ENCODE measurements at regions not wholly inside any gene's neighbourhood (a gene's known extent, or its start where the extent isn't known, plus 50 kb on each side); places are given as distances from the start of the nearest gene placed in this dataset.
A peak's percentile ranks its signal among the peaks of the same experiment; 100 is the strongest.

DNA sequence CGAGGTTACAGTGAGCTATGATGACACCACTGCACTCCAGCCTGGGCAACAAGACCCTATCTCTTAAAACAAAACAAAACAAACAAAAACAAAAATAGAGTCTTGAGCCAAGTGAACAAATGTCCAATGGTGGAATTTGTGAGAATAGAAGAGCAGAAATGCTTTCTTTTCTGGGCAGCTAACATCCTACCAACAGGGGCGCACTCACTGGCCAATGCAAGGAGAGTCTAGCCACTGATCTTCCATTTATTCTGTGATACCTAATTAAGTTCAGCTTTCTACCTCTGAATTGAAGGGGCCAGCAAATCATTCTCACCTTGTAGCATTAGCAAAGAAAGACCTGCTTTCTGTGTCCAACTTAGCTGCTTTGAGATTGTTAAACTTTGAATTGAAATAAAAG lies 301.9 kb upstream of the NR2F2 start:
- Histone ChIP-seq H2AFZ (no peak overlapping the region), H3K4me1 (ENCODE audit: insufficient read depth) (no peaks in the 10 kb centered on the region), H3K9me2 (ENCODE audit: insufficient read depth) (peaks cover 6% of the 10 kb centered on the region; the same call in 1 of the 2 replicates), H3K36me3 (ENCODE audit: insufficient read depth) (no peaks in the 10 kb centered on the region), H3F3A (replicated peaks; ENCODE audit: low read depth) (no peaks in the 10 kb centered on the region), H4K20me1 (replicated peaks; ENCODE audit: insufficient read depth) (no peaks in the 10 kb centered on the region), H3K4me3 (no peak overlapping the region), H3K27me3 (ENCODE audit: insufficient read depth) (no peaks in the 10 kb centered on the region), H3K79me2 (replicated peaks; ENCODE audit: insufficient read depth) (no peaks in the 10 kb centered on the region), H3K4me2 (no peak overlapping the region), H3K27ac (ENCODE audit: low read depth) (no peak overlapping the region)
- ATAC-seq (no peak), DNase-seq (ENCODE audit: low spot score) (no peak)
- TF ChIP-seq, protein P1, sequence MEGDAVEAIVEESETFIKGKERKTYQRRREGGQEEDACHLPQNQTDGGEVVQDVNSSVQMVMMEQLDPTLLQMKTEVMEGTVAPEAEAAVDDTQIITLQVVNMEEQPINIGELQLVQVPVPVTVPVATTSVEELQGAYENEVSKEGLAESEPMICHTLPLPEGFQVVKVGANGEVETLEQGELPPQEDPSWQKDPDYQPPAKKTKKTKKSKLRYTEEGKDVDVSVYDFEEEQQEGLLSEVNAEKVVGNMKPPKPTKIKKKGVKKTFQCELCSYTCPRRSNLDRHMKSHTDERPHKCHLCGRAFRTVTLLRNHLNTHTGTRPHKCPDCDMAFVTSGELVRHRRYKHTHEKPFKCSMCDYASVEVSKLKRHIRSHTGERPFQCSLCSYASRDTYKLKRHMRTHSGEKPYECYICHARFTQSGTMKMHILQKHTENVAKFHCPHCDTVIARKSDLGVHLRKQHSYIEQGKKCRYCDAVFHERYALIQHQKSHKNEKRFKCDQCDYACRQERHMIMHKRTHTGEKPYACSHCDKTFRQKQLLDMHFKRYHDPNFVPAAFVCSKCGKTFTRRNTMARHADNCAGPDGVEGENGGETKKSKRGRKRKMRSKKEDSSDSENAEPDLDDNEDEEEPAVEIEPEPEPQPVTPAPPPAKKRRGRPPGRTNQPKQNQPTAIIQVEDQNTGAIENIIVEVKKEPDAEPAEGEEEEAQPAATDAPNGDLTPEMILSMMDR (conservative IDR thresholded peaks at IDR 0.05; ENCODE audit: low read depth in 2 of 2) = peak; percentile 11 to 39; a peak in 1 of 4 replicates
- TF ChIP-seq STAT1 (IDR thresholded peaks at IDR 0.05; ENCODE audit: unreplicated experiment) = no peak
- H3K9me3 Mint-ChIP-seq = no peaks in the 10 kb centered on the region
- no peaks in the 10 kb centered on the region for H3K27me3 Mint-ChIP-seq (ENCODE audit: insufficient read depth, low read depth, poor library complexity)
- H3K27ac Mint-ChIP-seq = no peak overlapping the region
- H3K36me3 Mint-ChIP-seq (ENCODE audit: low read depth) = no peaks in the 10 kb centered on the region
- no peak overlapping the region for H3K4me3 Mint-ChIP-seq
- H3K4me1 Mint-ChIP-seq = no peaks in the 10 kb centered on the region

DNA sequence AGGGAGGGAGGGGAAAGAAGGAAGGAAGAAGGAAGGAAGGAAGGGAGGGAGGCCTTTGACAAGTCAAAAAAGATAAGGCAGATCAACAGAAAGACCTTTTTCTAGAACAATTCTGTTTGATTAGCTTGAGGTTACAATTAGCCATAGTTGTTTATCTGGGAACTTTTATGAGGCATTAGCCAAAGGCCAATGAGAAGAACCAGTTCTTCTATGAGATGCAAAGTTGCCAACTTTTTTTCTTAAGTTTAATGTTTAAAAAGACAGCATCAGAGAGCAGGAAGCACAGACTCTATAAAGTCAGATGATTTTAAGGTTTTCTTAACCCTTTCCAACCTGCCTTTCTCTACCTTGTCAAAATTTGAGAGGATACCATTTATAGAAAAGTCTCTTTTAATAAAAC lies 301.3 kb upstream of the NR2F2 start:
- Histone ChIP-seq H3K4me3 (no peak overlapping the region), H3K36me3 (ENCODE audit: insufficient read depth) (no peaks in the 10 kb centered on the region), H4K20me1 (replicated peaks; ENCODE audit: insufficient read depth) (no peaks in the 10 kb centered on the region), H3K4me2 (no peak overlapping the region), H3K27me3 (ENCODE audit: insufficient read depth) (no peaks in the 10 kb centered on the region), H3K27ac (ENCODE audit: low read depth) (no peak overlapping the region), H3F3A (replicated peaks; ENCODE audit: low read depth) (no peaks in the 10 kb centered on the region), H3K4me1 (ENCODE audit: insufficient read depth) (no peaks in the 10 kb centered on the region), H3K9me2 (ENCODE audit: insufficient read depth) (peaks cover 6% of the 10 kb centered on the region; the same call in 1 of the 2 replicates), H2AFZ (no peak overlapping the region), H3K79me2 (replicated peaks; ENCODE audit: insufficient read depth) (no peaks in the 10 kb centered on the region)
- H3K4me1 Mint-ChIP-seq = no peaks in the 10 kb centered on the region
- no peaks in the 10 kb centered on the region for H3K27me3 Mint-ChIP-seq (ENCODE audit: insufficient read depth, low read depth, poor library complexity)
- no peak overlapping the region for H3K4me3 Mint-ChIP-seq
- DNase-seq (ENCODE audit: low spot score) = no peak
- no peak for ATAC-seq
- no peaks in the 10 kb centered on the region for H3K9me3 Mint-ChIP-seq
- no peak overlapping the region for H3K27ac Mint-ChIP-seq
- H3K36me3 Mint-ChIP-seq (ENCODE audit: low read depth) = no peaks in the 10 kb centered on the region
- no peak for TF ChIP-seq POLR2AphosphoS5 (IDR thresholded peaks at IDR 0.05; ENCODE audit: low read depth)
- TF ChIP-seq, protein P2, sequence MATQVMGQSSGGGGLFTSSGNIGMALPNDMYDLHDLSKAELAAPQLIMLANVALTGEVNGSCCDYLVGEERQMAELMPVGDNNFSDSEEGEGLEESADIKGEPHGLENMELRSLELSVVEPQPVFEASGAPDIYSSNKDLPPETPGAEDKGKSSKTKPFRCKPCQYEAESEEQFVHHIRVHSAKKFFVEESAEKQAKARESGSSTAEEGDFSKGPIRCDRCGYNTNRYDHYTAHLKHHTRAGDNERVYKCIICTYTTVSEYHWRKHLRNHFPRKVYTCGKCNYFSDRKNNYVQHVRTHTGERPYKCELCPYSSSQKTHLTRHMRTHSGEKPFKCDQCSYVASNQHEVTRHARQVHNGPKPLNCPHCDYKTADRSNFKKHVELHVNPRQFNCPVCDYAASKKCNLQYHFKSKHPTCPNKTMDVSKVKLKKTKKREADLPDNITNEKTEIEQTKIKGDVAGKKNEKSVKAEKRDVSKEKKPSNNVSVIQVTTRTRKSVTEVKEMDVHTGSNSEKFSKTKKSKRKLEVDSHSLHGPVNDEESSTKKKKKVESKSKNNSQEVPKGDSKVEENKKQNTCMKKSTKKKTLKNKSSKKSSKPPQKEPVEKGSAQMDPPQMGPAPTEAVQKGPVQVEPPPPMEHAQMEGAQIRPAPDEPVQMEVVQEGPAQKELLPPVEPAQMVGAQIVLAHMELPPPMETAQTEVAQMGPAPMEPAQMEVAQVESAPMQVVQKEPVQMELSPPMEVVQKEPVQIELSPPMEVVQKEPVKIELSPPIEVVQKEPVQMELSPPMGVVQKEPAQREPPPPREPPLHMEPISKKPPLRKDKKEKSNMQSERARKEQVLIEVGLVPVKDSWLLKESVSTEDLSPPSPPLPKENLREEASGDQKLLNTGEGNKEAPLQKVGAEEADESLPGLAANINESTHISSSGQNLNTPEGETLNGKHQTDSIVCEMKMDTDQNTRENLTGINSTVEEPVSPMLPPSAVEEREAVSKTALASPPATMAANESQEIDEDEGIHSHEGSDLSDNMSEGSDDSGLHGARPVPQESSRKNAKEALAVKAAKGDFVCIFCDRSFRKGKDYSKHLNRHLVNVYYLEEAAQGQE (IDR thresholded peaks at IDR 0.05; ENCODE audit: unreplicated experiment) = no peak
- no peak for TF ChIP-seq ZNF331 (CRISPR knock-in tag; IDR thresholded peaks at IDR 0.05; ENCODE audit: low read depth)
- no peak for TF ChIP-seq STAT1 (IDR thresholded peaks at IDR 0.05; ENCODE audit: unreplicated experiment)
- TF ChIP-seq EZH2 (IDR thresholded peaks at IDR 0.05; ENCODE audit: low read depth, unreplicated experiment) = no peak
- TF ChIP-seq, protein P3, sequence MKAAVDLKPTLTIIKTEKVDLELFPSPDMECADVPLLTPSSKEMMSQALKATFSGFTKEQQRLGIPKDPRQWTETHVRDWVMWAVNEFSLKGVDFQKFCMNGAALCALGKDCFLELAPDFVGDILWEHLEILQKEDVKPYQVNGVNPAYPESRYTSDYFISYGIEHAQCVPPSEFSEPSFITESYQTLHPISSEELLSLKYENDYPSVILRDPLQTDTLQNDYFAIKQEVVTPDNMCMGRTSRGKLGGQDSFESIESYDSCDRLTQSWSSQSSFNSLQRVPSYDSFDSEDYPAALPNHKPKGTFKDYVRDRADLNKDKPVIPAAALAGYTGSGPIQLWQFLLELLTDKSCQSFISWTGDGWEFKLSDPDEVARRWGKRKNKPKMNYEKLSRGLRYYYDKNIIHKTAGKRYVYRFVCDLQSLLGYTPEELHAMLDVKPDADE (IDR thresholded peaks at IDR 0.05) = no peak
- no peak for TF ChIP-seq CREB1 (CRISPR knock-in tag; IDR thresholded peaks at IDR 0.05; ENCODE audit: low read depth)
- no peak for TF ChIP-seq ZNF114 (CRISPR knock-in tag; IDR thresholded peaks at IDR 0.05)
- no peak for TF ChIP-seq NANOG (IDR thresholded peaks at IDR 0.05; ENCODE audit: borderline replicate concordance)
- TF ChIP-seq EZH2phosphoT487 (IDR thresholded peaks at IDR 0.05; ENCODE audit: unreplicated experiment) = no peak
